WTC11 (cell line): ENCODE measurements at regions not wholly inside any gene's neighbourhood (a gene's known extent, or its start where the extent isn't known, plus 50 kb on each side); places are given as distances from the start of the nearest gene placed in this dataset.
"Not testable (repeated sequence)": the region's sequence is repeated elsewhere in the genome, so short reads cannot be mapped to it uniquely, and the experiment has no call there.

Experiments
- ATAC-seq: fragments of 200-7000 bp; cut with Tn5 transposase; 2 replicates; pipeline ENCODE4 v1.10.0; 2021; ENCODE audit warnings: mild to moderate bottlenecking, moderate library complexity
- CTCF ChIA-PET: fragments of 300-600 bp; sonication (Branson Sonifier 250); formaldehyde crosslinking; loops from one replicate; lab custom pipeline; 2021; ENCODE audit warnings: antibody characterized with exemption; lab: Charles Lee
- POLR2A ChIA-PET: fragments of 350-600 bp; sonication (Branson Sonifier 250); formaldehyde crosslinking; loops from one replicate; lab custom pipeline; 2021; ENCODE audit warnings: antibody characterized with exemption; lab: Charles Lee
- DNase-seq: peaks from one replicate; pipeline ENCODE4 v3.0.0; 2021; ENCODE audit warnings: low spot score
- H3K27ac Mint-ChIP-seq: 2 replicates; pipeline ENCODE4 v1.8.0; 2021; ENCODE audit warnings: mixed read lengths
- H3K27me3 Mint-ChIP-seq: 2 replicates; pipeline ENCODE4 v1.8.0; 2021; ENCODE audit warnings: low read depth, mild to moderate bottlenecking, moderate library complexity, mixed read lengths
- H3K36me3 Mint-ChIP-seq: 2 replicates; pipeline ENCODE4 v1.8.0; 2021; ENCODE audit warnings: mixed read lengths
- H3K4me1 Mint-ChIP-seq: 2 replicates; pipeline ENCODE4 v1.8.0; 2022; ENCODE audit warnings: mixed read lengths
- H3K4me3 Mint-ChIP-seq: 2 replicates; pipeline ENCODE4 v1.8.0; 2021; ENCODE audit warnings: mild to moderate bottlenecking, moderate library complexity, mixed read lengths
- H3K9me3 Mint-ChIP-seq: 2 replicates; pipeline ENCODE4 v1.8.0; 2021; ENCODE audit warnings: mixed read lengths

- H3K27ac Mint-ChIP-seq, DNase-seq, POLR2A ChIA-PET, ATAC-seq, H3K9me3 Mint-ChIP-seq, H3K4me3 Mint-ChIP-seq, H3K27me3 Mint-ChIP-seq, H3K36me3 Mint-ChIP-seq, CTCF ChIA-PET, H3K4me1 Mint-ChIP-seq: not testable (repeated sequence)
These were observed 64.8 kb downstream of the B4GALT7 start for GRCh38 chr5:177664737-177665136.

GRCh38 chr5:177665172-177665571, 65.2 kb downstream of the B4GALT7 start:
- CTCF ChIA-PET, ATAC-seq, H3K27me3 Mint-ChIP-seq, H3K9me3 Mint-ChIP-seq, H3K27ac Mint-ChIP-seq, DNase-seq, POLR2A ChIA-PET, H3K36me3 Mint-ChIP-seq, H3K4me3 Mint-ChIP-seq, H3K4me1 Mint-ChIP-seq: not testable (repeated sequence)

- peaks cover 11% of the 10 kb centered on the region for H3K27me3 Mint-ChIP-seq
- POLR2A ChIA-PET, H3K4me3 Mint-ChIP-seq, H3K27ac Mint-ChIP-seq, DNase-seq, CTCF ChIA-PET, ATAC-seq, H3K4me1 Mint-ChIP-seq, H3K9me3 Mint-ChIP-seq, H3K36me3 Mint-ChIP-seq: not testable (repeated sequence)
These were observed 66.0 kb downstream of the B4GALT7 start for GRCh38 chr5:177665960-177666359.

- H3K36me3 Mint-ChIP-seq, H3K4me1 Mint-ChIP-seq, POLR2A ChIA-PET, H3K4me3 Mint-ChIP-seq, CTCF ChIA-PET, DNase-seq, H3K9me3 Mint-ChIP-seq, H3K27ac Mint-ChIP-seq: not testable (repeated sequence)
- ATAC-seq: peak; percentile 71
- H3K27me3 Mint-ChIP-seq: peaks cover 37% of the 10 kb centered on the region
These were observed 71.3 kb downstream of the B4GALT7 start for GRCh38 chr5:177671035-177671754.

GRCh38 chr5:177671755-177672690, 72.1 kb downstream of the B4GALT7 start:
- DNase-seq: peak; percentile 68
- H3K9me3 Mint-ChIP-seq, H3K36me3 Mint-ChIP-seq, CTCF ChIA-PET, H3K4me3 Mint-ChIP-seq, H3K4me1 Mint-ChIP-seq, H3K27ac Mint-ChIP-seq, POLR2A ChIA-PET: not testable (repeated sequence)
- ATAC-seq: peak; percentile 68
- H3K27me3 Mint-ChIP-seq: peaks cover 37% of the 10 kb centered on the region
